Keratinocyte (primary cell): ENCODE measurements at regions not wholly inside any gene's neighbourhood (a gene's known extent, or its start where the extent isn't known, plus 50 kb on each side); places are given as distances from the start of the nearest gene placed in this dataset.

ENCODE experiments used
- CTCF ChIP-seq, 3 experiments: IDR thresholded peaks in 1 of 3; conservative IDR thresholded peaks in 1 of 3; optimal IDR thresholded peaks in 1 of 3; 2 replicates in 2 of 3; 3 replicates in 1 of 3; pipeline versions ENCODE3 to v1.5.1; 2011; ENCODE audit warnings: low read length in 3 of 3, mild to moderate bottlenecking in 3 of 3, moderate library complexity in 2 of 3, control low read depth in 1 of 3, inconsistent platforms in 1 of 3; ENCODE audit not compliant: insufficient read depth in 2 of 3; ENCODE audit errors: extremely low read depth in 1 of 3
- EZH2 ChIP-seq: IDR thresholded peaks from one replicate; pipeline ENCODE4 v1.6.1; 2012; ENCODE audit warnings: inconsistent platforms, mild to moderate bottlenecking, low read length, moderate library complexity

GRCh38 chr2:4715065-4715464, 977.1 kb upstream of the SOX11 start:
- TF ChIP-seq CTCF (optimal IDR thresholded peaks at IDR 0.05 in 1 of 3, IDR thresholded peaks at IDR 0.05 in 1 of 3, conservative IDR thresholded peaks at IDR 0.05 in 1 of 3; ENCODE audit: extremely low read depth in 1 of 3, insufficient read depth in 2 of 3, low read length in 3 of 3) (peak in 1 of 3 experiments; percentile 2), EZH2 (no peak)
